Stimulated activated CD4-positive, alpha-beta T cell treated with anti-CD3 and anti-CD28 coated beads, Interleukin-1b, Interleukin-23, amount 100 ng/mL, for 1 hour (primary cell): ENCODE measurements at regions not wholly inside any gene's neighbourhood (a gene's known extent, or its start where the extent isn't known, plus 50 kb on each side); places are given as distances from the start of the nearest gene placed in this dataset.
"Not testable (repeated sequence)": the region's sequence is repeated elsewhere in the genome, so short reads cannot be mapped to it uniquely, and the experiment has no call there.

Experiments
- DNase-seq, 2 donors: peaks; one replicate each; pipeline ENCODE4 v3.0.0-alpha.2; 2020; ENCODE audit warnings: low read depth in 2 of 2

GRCh38 chr2:42999391-42999841 lies 207.0 kb upstream of the HAAO start:
- no peak for DNase-seq

DNA sequence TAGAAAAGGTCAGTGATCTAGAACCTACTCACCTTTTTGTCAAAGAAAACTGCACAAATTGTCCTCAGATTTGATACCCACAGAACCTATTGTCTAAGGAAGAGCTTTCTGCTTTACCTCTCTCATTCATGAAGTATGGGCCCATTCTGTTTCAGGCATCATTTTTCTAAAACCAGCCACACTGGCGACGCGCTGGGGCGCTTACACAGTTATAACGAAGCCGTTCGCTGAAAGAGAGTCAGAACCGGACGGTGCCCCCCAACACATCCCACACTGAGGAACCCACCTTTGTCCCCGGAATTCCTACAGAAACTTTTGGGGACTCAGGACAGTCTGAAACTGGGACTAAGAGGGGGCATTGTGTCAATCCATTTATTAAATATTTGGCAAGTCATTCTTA lies 206.3 kb upstream of the HAAO start:
- DNase-seq = no peak

DNA sequence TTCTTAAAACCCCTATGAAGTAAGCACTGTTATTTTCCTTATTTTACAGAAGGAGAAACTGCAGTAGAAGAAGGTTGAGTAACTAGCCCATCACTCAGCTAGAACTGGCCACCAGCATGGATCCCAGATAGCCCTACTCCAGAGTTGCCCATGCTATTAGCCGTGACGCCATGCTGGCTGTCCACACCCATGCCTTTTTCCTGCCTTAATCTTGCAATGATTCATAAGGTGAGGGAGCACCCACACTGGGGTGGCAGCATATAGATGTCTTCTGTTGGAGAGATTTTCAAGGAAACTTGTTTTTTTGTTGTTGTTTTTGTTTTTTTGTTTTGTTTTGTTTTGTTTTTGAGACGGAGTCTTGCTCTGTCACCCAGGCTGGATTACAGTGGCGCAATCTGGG lies 204.1 kb upstream of the HAAO start:
- DNase-seq = no peak

DNA sequence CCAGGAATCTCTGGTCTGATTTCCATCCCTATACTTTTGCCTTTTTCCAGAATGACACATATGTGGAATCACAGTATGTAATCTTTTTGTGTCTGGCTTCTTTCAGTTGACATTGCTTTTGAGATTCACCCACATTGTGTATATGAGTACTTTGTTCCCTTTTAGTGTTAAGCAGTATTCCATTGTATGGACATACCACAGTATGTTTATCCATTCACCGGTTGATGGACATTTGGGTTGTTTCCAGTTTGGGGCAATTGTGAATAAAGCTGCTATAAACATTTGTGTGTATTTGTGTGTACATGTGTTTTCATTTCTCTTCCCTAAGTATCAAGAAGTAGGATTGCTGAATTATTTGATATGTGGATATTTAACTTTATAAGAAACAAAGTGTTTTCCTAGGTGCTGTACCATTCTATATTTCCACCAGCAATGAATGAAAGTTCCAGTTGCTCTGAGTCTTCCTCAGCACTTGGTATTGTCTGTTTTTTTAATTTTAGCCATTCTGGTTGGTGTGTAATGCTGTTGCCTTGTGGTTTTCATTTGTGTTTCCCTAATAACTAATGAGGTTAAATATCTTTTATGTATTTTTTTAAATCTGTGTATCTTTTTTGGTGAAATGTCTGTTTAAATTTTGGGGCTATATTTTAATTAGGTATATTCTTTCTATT lies 203.5 kb upstream of the HAAO start:
- DNase-seq = no peak

DNA sequence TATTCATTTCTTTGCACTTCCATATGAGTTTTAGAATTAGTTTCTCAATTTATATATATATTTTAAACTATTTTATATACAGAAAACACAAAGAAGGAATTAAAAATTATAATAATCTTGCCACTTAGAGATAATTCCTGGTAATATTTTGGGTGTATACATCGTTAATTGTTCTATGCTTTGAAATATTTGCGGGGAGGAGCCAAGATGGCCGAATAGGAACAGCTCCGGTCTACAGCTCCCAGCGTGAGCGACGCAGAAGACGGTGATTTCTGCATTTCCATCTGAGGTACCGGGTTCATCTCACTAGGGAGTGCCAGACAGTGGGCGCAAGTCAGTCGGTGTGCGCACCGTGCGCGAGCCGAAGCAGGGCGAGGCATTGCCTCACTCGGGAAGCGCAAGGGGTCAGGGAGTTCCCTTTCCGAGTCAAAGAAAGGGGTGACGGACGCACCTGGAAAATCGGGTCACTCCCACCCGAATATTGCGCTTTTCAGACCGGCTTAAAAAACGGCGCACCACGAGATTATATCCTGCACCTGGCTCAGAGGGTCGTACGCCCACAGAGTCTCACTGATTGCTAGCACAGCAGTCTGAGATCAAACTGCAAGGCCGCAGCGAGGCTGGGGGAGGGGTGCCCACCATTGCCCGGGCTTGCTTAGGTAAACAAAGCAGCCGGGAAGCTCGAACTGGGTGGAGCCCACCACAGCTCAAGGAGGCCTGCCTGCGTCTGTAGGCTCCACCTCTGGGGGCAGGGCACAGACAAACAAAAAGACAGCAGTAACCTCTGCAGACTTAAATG lies 197.1 kb upstream of the HAAO start:
- DNase-seq = not testable (repeated sequence)

GRCh38 chr2:42988055-42988454 lies 195.7 kb upstream of the HAAO start:
- DNase-seq = not testable (repeated sequence)

- no peak for DNase-seq
These were observed 194.9 kb upstream of the HAAO start for GRCh38 chr2:42987112-42987922.

DNA sequence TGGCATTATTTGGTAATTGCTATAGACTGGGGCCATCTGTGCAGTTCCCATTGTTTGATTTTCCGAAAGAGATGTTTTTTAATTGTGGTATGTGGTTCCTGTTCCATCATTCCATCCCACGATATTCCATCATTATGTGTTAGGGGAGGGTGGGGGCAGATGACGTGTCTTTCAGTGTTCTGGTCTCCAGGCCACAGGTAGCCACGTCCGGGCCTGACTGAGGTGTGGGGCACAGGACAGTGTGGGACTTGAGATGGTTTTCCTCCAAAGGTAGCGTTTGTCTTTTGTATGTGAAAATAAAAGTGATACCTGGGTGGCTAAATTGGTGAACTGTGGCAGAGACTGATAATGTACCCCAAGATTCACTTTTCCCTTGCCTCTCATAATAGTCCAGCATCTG lies 192.2 kb upstream of the HAAO start:
- no peak for DNase-seq

DNA sequence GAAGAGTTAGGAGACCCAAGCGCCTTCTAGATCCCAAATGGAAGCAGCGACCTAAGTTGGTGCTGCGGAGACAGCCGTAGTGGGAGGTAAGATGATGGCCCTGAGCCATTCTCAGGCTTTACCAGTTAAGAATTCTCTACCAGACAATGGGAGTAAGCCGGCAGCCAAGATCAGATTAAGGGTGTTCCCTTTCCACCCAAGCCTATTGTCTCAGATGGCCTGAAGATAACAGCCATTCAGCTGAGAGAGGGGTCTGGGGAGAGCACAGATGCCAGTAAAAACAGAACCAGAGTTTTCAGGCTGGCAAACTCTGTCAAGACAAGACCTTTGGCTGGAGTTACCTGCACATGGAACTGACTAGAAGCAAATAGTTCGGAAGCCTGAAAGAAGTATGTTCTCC lies 191.7 kb upstream of the HAAO start:
- DNase-seq = no peak

DNA sequence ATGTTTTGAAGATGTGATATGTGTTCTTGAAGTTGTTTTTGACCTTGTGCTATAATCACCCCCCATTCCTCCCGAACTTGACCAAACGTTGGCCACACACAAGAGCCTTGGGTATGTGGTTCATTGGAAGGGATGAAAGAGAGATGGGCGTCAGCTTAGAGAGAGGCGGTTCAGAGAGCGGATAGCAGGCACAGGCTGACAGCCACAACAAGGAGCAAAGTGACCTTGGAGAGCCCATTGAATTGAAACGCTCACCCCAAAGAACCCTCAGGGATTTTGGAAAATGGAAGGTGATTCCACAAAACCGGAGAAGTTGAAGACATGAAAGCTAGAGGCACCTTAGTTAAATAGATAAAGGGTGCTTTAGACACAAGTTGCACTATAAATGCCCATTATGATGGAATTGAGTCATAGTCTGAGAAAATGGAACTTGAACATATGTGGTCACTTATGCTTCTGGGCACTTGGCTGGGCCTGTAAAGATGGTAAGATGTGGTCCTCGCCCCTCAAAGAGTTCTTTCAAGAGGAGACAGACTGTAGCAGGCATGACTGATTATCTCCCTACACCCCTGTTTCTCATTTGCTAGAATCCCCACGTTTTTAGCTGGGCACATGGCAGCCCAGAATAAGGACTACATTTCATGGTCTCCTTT lies 188.5 kb upstream of the HAAO start:
- no peak for DNase-seq

DNA sequence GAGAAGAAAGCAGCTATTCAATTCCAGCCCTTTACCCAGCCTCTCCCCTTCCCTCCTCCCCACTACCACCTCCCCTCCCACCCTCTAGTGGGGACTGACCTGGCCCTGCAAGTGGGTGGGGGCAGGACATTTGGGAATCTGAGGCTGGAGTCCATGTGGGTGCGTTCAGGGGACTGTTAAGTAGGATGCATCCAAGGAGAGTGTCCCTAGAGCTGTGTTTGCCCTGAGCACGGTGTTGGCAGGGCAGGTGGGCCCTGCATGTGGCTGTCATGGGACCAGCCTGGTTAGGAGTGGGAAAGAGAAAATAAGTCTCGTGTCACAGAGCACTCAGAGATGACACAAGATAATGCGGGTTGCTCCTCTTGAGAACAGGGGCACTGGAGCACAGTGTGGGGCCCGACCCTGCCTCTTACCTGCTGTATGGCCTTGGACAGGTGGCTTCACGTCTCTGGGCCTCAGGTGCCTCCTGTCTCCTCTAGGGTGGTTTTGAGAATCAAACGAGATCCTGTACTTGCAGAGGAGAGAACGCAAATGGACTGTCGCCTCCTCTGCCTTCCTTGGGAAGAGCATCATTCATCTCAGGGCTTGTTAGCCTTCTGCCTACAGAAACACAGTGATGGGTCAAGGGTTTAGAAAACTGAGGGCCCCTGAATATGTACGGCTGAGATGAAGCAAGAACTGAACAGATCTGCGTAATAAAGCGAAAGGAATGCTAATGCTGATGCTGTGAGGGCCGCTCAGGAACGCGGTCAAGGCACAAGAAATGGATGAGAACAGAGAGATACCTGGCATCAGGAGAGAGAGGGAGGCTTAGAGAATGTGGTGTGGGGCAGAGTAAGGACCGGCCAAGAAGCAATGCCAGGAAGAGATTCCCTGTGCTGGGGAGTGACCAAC lies 187.7 kb upstream of the HAAO start:
- DNase-seq = no peak

GRCh38 chr2:42979416-42979869 lies 187.1 kb upstream of the HAAO start:
- no peak for DNase-seq

DNA sequence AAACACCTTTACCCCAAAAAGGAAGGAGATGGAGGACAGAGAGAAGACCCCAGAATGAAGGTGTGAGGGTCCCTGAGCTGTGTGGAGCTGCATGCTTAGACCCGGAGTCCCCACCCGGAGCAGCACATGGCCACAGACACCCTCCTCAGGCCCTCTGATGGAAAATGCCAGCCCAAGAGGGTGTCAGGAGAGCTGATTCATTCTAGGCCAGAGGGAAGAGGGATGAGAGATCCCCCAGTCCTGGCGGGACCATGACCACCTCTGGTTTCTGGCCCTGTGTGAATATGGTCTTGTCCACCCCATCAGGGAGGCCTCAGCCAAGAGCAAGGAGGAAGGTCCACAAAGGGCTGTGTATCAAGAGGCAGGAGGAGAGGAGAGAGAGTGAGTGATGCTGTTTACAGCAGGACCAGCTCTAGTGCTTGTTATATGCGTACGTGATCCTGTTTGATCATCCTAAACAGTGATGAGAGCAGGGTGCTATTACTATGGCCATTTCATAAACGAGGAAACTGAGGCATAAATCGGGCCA lies 186.6 kb upstream of the HAAO start:
- DNase-seq = no peak

DNA sequence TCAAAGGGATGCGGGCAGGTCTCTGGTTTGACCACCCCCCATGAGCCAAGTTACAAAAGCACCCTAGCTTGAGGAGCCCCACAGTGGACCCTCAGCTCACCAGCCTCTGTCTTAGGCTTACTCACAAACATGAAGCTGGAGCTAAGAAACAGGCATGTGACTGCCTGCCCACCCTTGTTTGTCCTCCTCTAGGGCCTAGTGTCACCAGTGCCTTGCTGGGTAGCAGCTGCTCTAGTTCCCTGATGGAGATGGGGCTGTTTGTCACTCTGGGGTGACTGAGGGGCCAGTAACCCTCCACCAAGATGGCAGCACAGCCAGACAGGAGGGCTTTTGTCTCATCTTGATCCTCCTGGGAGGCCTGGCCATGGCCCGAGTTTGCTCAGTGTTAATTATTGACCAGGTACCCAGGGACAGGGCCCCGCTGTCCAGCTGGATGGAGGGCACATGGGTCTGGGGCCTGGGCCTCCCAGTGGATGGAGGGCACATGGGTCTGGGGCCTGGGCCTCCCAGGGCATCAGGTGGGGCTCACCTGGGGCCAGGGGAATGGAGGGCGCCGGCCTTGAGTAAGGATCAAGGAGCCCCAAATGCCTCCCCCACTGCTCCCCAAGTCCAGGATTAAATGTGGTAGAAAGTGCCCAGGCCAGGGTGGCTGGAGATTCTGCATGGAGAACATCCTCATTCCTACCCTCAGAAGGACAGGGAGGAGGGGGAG lies 185.9 kb upstream of the HAAO start:
- DNase-seq = no peak

- DNase-seq = no peak
These were observed 185.1 kb upstream of the HAAO start for GRCh38 chr2:42977270-42978174.

DNA sequence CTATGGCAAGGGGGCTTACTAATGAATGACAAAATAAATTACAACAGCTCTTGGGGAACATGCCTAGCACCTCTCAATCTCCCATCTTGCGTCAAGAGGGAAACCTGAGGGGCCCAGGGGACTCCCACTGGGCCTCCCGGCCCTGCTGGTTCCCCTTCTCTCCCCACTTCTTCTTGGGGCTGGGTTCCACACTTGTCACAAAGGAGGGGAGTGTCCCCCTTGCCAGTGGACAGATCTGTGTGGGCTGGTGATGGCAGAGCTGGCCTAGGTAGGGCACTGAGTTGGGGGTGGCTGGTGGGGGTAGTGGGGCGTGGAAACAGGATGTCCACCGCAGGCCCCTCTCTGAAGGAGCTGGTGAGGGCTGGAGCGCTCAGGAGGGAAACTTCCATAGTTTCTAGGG lies 184.0 kb upstream of the HAAO start:
- DNase-seq = no peak

DNA sequence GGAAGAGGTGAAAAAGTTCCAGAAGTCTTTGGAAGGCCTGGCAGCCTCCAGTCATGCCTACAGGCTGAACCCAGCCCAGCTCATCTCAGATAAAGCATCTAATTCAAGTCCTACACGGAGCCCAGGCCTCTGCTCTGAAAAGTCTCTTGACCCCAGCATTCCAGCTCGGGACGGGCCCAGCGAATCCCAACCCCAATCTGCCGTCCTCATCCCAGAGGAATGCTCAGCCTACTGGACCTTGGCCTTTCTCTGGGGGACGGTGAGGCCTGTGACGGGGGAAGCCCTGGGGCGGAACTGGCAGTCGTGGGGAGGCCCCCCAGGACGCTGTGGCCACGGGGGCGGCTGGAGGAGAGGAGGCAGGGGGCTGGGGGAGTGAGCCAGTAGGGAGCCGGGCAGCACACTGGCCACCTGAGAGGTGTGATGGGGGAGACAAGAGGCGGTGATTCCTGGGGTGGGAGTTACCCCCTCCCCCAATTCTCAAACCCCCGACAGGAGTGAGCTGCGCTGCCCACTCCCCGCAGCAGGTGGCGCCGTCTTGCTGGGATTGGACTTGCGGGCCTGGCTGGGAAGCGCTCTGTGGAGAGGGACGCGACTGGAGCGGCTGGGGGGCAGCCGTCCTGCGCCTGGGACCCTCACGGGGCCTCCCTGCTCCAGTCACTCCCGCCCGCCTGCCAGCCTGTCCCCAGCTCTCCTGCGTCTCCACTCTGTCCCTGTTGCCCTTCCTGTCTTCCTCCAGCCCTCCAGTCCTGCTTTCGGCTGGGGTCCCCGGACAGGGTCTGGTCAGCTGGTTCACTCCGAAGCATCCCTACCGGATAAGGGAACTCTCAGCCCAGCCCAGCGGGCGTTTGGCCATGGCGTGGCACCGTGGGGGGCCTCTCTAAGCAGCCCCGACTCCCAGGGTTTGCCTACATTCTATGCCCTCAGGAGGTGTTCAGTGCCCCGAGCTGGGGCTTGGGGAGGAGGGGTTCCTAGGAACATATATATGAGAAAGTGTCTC lies 182.6 kb upstream of the HAAO start:
- peak in 1 of 2 donors; percentile 39 for DNase-seq
